ENCODE measurements at regions not wholly inside any gene's neighbourhood (a gene's known extent, or its start where the extent isn't known, plus 50 kb on each side); places are given as distances from the start of the nearest gene placed in this dataset.

GRCh38 chr13:84399320-84400085, 517.2 kb upstream of the SLITRK1 start (continued):
- TF ChIP-seq CDX4 (CRISPR knock-in tag; IDR thresholded peaks at IDR 0.05; ENCODE audit: borderline replicate concordance) = no peak
- TF ChIP-seq CREM (CRISPR knock-in tag; IDR thresholded peaks at IDR 0.05) = no peak
- TF ChIP-seq AR (CRISPR knock-in tag; IDR thresholded peaks at IDR 0.05) = no peak
- TF ChIP-seq CBFB (CRISPR knock-in tag; IDR thresholded peaks at IDR 0.05; ENCODE audit: low read depth) = no peak
- no peak for TF ChIP-seq SOX15 (CRISPR knock-in tag; IDR thresholded peaks at IDR 0.05)

GRCh38 chr13:84393981-84394625, 511.8 kb upstream of the SLITRK1 start:
- POLR2A ChIA-PET = no interaction called here
- ATAC-seq = peak; percentile 57
- no peak overlapping the region for H3K27ac Mint-ChIP-seq
- H3K4me1 Mint-ChIP-seq = 0 out of 2 replicates have a peak, but pooled peaks cover 7% of the 10 kb centered on the region
- no peak for DNase-seq (ENCODE audit: low spot score)
- H3K36me3 Mint-ChIP-seq = peaks cover 10% of the 10 kb centered on the region; the same call in 1 of the 2 replicates
- peaks cover 28% of the 10 kb centered on the region for H3K9me3 Mint-ChIP-seq
- H3K27me3 Mint-ChIP-seq (ENCODE audit: low read depth) = no peaks in the 10 kb centered on the region
- no peak overlapping the region for H3K4me3 Mint-ChIP-seq
- CTCF ChIA-PET = no interaction called here
- TF ChIP-seq ERG (CRISPR knock-in tag; IDR thresholded peaks at IDR 0.05) (no peak), GRHL2 (CRISPR knock-in tag; IDR thresholded peaks at IDR 0.05; ENCODE audit: insufficient replicate concordance, severe bottlenecking) (no peak), JUN (CRISPR knock-in tag; IDR thresholded peaks at IDR 0.05) (no peak), CREB1 (CRISPR knock-in tag; IDR thresholded peaks at IDR 0.05) (no peak), NR3C1 (CRISPR knock-in tag; conservative IDR thresholded peaks at IDR 0.05; ENCODE audit: low read depth) (no peak), ZNF396 (CRISPR knock-in tag; IDR thresholded peaks at IDR 0.05; ENCODE audit: borderline replicate concordance) (no peak), ZNF281 (CRISPR knock-in tag; IDR thresholded peaks at IDR 0.05) (no peak), HMGXB4 (CRISPR knock-in tag; IDR thresholded peaks at IDR 0.05) (no peak), PRDM15 (CRISPR knock-in tag; IDR thresholded peaks at IDR 0.05) (no peak), ARID4B (CRISPR knock-in tag; IDR thresholded peaks at IDR 0.05; ENCODE audit: borderline replicate concordance) (no peak)
